ENCODE measurements at regions not wholly inside any gene's neighbourhood (a gene's known extent, or its start where the extent isn't known, plus 50 kb on each side); places are given as distances from the start of the nearest gene placed in this dataset.
"Not testable (repeated sequence)": the region's sequence is repeated elsewhere in the genome, so short reads cannot be mapped to it uniquely, and the experiment has no call there.

DNA sequence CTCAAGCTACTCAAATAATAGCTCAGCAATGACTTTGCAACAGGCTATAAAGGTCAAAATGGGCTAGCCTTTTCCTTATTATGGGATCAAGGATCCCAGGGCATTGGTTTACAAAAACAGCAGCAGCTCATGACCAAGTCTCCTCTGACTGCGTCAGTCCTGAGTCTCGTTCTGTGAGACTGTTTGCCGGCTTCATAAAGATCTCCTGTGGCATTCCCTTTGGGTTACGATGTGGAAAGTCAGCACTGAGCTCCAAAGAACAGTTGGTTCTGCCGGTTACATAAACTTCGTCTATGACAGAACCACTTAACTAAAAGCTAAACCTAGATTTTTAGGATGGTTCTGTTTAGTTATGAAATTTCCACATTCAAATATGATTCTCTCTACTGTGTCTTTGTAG, 674.9 kb downstream of the ZEB2 start:
- H3K27ac ChIP-seq: no peak overlapping the region
- DNase-seq (ENCODE audit: low read depth, low spot score): no peak

DNA sequence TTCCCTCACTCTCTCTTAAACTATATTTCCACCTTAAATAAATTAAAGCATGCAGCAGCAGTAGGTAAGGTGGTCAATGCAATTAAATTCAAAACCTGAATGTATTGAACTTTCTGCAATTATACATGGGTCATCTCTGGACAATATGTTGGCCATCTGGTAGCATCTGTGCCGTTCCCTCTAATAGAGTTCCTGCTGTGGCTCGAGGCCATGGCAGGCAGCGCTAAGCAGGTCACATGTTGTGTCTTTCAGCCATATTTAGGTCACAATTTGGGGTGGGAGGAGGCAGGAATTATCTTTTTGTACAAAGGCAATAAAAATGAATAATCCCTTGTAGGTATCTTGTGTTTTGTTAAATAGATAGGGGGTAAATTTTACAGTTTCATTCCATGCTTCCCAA, 676.2 kb downstream of the ZEB2 start:
- DNase-seq (ENCODE audit: low read depth, low spot score): no peak
- H3K27ac ChIP-seq: no peak overlapping the region

- no peak for DNase-seq (ENCODE audit: low read depth, low spot score)
- H3K27ac ChIP-seq: no peak overlapping the region
Observed at GRCh38 chr2:143842836-143843235, 677.1 kb downstream of the ZEB2 start.

GRCh38 chr2:143841935-143842334, 678.0 kb downstream of the ZEB2 start:
- DNase-seq (ENCODE audit: low read depth, low spot score): no peak
- H3K27ac ChIP-seq: no peak overlapping the region

GRCh38 chr2:143840601-143841000, 679.3 kb downstream of the ZEB2 start:
- DNase-seq (ENCODE audit: low read depth, low spot score): no peak
- H3K27ac ChIP-seq: no peak overlapping the region

- H3K27ac ChIP-seq: no peak overlapping the region
- DNase-seq (ENCODE audit: low read depth, low spot score): no peak
Observed at GRCh38 chr2:143840194-143840593, 679.7 kb downstream of the ZEB2 start.

DNA sequence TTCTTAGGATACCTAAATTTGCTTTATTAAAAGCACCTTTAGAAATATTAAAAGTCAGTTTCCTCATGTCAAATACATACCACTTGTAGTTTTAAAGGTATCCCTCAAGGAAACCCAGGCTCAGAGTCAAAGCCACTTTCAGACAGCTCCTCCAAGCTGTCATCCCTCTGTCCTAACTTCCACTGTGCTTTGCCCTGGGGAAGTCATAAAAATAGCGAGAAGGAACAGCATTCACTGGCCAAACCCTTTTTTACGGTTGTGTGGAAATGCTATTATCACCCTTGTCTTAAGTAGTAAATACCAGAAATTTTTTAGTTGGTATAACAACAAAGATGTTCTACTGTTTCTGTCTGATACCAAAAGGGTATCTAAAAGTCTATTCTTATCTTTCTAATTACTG, 680.5 kb downstream of the ZEB2 start:
- no peak for DNase-seq (ENCODE audit: low read depth, low spot score)
- no peak overlapping the region for H3K27ac ChIP-seq

DNA sequence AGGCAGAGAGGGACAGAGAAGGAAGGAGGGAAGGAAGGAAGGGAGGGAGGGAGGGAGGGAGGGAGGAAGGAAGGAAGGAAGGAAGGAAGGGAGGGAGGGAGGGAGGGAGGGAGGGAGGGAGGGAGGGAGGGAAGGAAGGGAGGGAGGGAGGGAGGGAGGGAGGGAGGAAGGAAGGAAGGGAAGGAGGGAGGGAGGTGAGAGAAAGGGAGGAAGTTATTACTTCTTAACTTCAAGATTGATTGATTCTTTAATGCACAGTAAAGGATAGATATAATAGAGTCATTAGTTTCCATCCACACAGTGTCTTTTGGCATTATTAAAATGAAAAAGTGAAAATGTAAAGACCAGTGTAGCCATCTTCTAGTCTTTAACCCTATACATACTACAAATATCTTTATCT, 682.9 kb downstream of the ZEB2 start:
- H3K27ac ChIP-seq; DNase-seq (ENCODE audit: low read depth, low spot score): not testable (repeated sequence)

GRCh38 chr2:143835481-143835880, 684.4 kb downstream of the ZEB2 start:
- DNase-seq (ENCODE audit: low read depth, low spot score): no peak
- no peak overlapping the region for H3K27ac ChIP-seq

DNA sequence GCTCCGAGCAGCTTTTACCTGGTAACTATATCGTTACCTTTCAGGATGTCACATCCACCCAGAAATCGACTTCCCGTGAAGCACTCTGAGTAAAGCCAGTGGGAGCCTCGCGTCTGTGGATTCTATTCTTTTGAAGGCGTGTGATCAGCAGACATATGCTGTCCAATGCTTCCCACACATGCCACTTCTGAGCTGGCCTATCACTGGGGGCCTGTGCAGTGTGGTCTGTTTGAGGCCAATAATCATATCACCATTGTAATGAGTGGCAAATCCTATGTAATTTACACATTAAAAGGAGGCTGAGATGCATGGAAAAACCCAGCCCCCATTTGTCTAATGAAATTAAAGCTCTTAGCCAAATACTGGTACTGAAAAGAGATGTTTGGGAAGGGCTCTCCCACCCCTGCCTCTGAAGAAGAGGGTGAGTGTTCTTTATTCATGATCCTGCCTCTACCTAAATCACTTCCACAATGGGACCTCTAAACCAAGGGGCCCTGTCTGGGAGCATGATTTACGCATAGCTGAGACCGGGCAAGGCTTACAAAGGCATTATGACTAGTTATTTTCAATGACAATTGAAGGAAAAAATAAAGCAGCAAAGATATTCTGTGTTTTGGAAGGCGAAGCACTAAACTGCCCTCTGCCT, 686.8 kb downstream of the ZEB2 start:
- no peak overlapping the region for H3K27ac ChIP-seq
- DNase-seq (ENCODE audit: low read depth, low spot score): no peak

- DNase-seq (ENCODE audit: low read depth, low spot score): no peak
- no peak overlapping the region for H3K27ac ChIP-seq
Observed at GRCh38 chr2:143830476-143830875, 689.4 kb downstream of the ZEB2 start.

DNA sequence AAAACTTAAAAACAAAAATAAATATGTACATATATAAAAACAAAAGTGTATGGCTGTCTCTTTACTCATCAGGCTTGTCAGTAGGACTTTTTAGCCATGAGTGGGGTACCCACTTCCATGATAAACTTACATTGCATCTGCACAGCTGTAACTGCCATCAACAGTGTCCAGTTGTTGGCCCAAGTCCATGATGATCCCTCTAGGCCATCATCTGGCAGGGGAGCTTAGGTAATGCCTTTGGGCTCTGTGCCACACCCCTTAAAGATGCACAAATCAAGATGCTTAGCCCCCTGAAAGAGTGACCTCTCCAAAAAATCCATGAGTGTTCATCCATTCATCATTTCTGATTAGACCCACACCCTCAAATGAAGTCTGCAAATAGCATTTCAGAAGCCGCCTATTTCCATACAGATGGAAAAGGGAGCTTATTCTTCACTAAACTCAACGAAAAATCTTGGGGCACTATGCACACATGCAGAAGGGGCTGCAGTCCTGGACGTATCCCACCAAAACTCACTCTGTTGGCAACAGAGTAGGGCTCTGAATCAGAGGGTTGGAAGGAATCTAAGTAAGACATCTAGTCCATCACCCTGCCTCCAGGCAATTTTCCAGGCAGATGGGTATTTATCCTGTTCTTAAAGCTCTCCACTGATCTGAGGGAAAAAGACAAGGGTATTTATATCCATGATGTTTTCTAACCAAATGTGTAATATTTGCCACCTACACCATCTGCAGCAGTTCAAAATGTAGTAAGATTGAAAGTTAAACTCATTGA, 691.0 kb downstream of the ZEB2 start:
- H3K27ac ChIP-seq: no peak overlapping the region
- no peak for DNase-seq (ENCODE audit: low read depth, low spot score)

DNA sequence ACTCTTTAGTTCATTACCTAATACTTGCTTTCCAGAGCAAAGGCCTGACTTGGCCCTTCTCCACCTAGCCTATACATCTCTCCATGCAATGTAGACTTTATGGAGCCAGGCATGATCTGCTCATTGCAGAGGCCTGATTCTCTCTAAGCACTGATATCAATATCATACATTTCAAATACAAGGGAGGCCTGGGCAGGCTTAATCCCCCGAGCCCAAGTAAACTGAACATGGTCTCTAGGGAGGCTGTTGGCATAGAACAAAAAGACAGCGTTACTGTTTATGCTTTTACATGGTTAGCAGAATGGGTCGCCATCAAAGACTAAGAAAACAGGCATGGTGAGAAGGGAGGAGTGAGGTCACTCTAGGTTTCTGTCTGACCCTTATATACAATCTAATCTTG, 695.1 kb downstream of the ZEB2 start:
- DNase-seq (ENCODE audit: low read depth, low spot score): no peak
- no peak overlapping the region for H3K27ac ChIP-seq

DNA sequence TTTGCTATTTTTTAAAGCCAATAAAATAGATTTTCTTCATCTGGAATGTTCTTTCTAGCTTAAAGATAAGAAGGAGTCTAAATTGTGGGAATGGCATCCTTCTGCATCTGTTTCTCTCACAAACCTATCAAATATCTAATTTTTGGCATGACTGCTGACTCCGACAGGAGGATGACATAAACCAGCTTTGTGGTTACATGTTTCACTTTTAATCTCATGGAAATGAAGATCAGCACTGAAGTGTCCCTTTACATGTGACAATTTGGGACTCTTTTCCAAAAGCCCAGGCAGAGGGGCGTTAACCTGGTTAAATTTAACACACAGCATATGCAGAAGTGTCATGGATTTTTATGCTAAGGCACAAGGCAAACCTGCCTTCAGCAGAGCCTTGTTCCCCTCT, 694.7 kb downstream of the ARHGAP15 start:
- H3K27ac ChIP-seq: no peak overlapping the region
- no peak for DNase-seq (ENCODE audit: low read depth, low spot score)

GRCh38 chr2:143823296-143823695, 694.1 kb downstream of the ARHGAP15 start:
- H3K27ac ChIP-seq: no peak overlapping the region
- DNase-seq (ENCODE audit: low read depth, low spot score): no peak

DNA sequence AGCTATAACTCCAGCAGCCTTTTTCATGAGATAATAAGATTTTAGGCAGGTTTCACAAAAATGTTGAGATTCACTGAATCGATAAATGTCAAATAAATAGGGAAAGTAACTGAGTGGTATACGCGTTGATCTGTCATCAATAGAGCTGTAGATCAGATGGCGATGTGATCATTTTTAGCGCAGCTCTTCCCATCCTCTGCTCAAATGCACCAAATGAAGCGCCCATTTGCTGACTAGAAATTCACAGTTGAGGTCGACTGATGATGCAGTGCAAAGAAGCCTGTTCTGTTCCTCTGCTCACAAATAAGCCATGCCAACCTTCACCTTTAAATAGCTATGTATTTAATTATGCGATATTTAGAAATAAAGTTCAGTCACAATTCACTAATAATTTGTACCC, 693.5 kb downstream of the ARHGAP15 start:
- no peak for DNase-seq (ENCODE audit: low read depth, low spot score)
- H3K27ac ChIP-seq: no peak overlapping the region

DNA sequence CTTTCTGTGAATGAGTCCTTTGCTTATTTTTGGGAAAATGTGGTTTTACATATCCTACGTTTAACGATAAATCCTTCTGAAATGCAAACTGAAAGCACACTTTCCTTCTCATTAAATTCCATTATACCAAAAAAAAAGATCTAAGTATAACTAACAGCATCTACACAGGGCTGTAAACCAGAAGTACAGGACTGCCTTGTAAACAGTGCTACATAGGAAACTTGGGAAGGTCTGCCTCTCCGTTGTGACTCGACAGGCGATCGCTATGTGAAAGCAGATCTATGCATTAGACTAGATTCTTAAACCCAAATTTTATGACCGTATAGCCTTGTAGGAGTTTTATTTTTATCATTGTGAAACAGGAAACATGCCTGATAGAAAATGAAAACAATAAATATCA, 690.5 kb downstream of the ARHGAP15 start:
- DNase-seq (ENCODE audit: low read depth, low spot score): no peak
- H3K27ac ChIP-seq: no peak overlapping the region

- H3K27ac ChIP-seq: no peak overlapping the region
- DNase-seq (ENCODE audit: low read depth, low spot score): no peak
Observed at GRCh38 chr2:143819190-143819735, 690.0 kb downstream of the ARHGAP15 start.
